HG03196 (cell line): ENCODE measurements at regions not wholly inside any gene's neighbourhood (a gene's known extent, or its start where the extent isn't known, plus 50 kb on each side); places are given as distances from the start of the nearest gene placed in this dataset.
A peak's percentile ranks its signal among the peaks of the same experiment; 100 is the strongest.

ENCODE experiments used
- ATAC-seq: cut with Tn5 transposase; IDR thresholded peaks from one replicate; pipeline ENCODE4 v1.9.1; 2021; ENCODE audit not compliant: unreplicated experiment

DNA sequence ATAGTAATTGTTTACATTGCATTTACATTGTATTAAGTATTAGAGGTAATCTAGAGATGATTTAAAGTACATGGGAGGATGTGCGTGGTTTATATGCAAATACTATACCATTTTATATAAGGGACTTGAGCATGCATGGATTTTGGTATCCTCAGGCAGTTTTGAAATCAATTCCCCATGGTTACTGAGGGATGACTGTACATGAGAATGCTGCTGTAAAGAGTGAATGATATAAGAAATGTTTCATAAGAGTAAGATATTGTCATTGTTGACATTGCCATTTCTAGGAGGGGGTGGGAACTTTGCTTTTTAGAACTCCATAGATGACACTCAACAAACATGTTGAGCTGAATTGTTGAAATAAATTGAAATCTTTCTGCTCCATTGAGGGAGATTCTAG lies 185.0 kb downstream of the SEMA6A start:
- no peak for ATAC-seq

DNA sequence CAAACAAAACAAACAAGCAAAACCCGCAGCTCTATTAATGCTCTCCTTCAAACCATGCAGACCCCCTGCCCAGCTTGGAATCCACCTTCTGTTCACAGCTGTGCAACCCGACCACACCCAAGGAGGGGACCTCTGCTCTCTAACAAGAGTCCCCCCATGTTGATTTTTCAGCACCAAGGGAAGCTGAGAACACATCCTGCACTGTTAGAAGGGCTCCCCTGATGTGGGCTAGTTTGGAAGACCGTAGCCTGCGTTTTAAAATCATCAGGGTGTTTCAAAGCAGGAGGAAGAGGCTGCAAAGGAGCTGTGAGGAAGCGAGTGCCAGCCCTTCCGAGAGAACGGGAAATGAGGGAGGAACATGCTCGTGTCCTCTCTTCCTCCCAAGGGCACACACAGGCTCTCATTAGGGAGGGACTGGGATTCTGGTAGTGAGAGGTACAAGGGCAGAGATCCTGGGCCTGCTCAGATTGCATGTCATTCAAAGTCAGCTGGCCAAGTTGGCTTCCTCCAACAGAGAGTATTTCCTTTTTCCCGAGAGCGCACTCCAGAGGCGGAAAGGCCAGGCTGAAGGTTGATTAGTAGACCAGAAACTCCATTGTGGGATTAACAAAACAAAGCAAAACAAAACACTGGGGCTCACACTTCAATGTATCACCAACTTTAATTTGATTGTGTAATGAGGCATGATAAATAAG lies 185.9 kb downstream of the SEMA6A start:
- no peak for ATAC-seq

DNA sequence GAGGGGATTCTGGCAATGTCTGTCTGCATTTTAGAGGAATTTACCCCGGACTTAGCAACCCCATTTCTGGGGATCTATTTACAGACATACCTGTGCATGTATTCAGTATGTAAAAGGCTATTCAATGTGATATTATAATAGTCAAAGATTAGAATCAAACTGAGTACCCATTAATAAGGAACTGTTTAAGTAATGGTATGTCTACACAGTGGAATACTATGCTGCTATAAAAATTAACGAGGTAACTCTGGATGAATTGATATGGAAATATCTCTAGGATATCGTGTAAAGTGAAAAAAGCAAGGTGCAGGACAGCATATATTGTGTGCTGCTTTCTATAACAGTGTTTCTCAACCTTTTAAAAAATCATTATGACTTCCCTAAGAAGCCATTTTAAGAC lies 186.9 kb downstream of the SEMA6A start:
- ATAC-seq: no peak

DNA sequence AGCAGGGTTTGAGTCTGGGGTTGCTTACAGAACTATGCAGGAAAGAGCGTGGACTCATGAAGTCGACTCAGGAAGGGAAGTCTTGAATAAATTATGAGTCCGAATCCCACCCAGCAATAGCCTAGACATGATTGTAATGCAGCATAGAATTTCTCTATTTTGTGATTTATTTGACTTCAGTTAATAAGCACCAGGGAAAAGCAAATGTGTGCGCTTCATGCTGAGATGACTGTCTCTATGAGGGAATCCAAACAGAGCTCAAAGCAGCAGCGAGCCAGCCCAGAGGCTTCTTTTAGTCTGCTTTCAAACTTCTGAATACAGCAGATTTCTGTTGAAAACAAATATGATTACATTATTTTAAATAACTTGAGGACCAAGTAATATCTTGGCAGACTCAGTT lies 188.0 kb downstream of the SEMA6A start:
- no peak for ATAC-seq

DNA sequence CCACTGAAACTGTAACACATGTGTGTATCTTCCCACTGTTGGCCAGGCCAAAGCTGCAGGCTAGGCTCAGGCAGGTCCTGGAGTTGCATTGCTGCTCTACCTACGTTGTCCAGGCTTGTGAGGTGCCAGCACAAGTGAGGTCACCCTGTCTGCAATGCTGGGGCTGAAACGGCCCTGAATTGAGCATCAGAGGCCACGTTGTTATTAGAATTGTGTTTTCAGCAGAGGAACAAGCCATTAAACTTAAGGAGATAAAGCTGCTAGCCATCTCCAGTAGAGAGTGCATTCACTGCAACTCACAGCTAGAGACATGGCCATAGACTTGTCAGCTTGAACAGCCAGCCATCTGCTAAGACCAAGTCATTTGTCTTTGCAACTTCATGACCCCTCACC lies 191.8 kb downstream of the SEMA6A start:
- ATAC-seq: no peak

DNA sequence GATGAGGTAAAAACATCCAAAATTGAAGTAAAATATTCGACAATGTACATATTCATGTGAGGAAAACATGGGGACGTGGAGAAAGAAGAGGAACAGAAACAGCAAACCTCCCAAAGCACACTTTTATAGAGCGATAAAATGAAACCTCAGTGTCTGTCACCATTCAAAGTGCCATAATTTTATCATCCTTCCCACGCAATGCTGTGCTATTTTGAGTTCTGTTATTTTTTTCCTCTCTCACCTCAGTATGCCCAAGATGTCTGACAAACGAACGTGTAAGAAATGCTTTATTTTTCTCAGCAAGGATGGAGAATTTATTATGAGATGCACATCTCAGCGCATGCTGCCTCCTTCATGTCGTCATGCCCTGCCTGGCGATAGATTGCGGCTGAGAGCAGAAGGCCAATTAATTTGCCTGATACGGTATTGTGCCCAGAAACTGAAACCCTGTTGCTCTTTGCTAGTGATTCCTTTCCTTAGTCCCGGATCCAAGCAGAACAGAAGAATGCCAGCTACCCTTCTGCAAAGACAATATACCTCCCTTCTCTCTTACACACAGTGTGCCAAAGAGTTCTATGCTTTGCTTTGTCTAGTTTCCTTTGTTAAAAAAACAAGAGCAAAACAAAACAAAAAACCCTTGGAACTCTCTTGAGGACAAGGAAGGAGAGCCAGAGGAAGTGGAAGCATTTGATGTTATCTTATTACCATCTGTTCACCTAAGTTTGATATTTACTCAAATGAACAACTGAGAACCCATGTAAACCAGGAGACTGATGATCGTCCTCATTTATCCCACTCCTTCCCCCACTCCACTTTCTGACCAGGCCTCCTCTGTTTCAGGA lies 192.4 kb downstream of the SEMA6A start:
- ATAC-seq: no peak

DNA sequence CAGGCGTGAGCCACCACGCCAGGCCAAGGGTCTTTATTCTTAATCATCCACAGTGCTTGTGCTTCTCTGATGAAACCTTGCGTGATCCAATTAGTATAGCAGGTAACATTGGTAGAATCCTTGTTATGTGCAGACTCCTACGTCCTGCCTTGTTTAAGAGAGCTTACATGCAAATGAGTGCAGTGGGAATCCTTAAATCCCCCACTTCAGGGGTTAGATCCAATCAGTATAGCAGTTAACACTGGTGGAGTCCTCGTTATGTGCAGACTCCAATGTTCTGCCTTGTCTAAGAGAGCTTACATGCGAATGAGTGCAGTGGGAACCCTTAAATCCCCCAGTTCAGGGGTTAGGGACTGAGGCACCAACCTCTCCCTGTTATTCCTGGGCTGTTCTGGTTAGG lies 193.4 kb downstream of the SEMA6A start:
- ATAC-seq: no peak

DNA sequence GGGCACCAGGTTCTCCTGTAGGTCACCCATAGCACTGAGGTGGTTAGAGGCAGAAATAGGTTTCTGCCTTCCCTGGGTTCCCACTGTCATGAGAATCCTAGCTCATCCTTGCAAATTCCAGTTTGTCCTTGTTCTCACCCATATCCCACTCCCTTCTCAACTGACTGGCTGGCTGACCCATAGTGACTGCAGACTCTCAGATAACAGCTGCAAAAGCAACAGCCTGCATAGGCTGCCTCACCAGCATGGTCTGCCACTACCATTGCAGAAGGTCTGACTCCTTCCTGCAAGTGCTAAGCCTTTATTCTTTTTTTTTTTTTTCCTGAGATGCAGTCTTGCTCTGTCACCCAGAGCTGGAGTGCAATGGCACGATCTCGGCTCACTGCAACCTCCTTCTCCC lies 194.0 kb downstream of the SEMA6A start:
- ATAC-seq: no peak

DNA sequence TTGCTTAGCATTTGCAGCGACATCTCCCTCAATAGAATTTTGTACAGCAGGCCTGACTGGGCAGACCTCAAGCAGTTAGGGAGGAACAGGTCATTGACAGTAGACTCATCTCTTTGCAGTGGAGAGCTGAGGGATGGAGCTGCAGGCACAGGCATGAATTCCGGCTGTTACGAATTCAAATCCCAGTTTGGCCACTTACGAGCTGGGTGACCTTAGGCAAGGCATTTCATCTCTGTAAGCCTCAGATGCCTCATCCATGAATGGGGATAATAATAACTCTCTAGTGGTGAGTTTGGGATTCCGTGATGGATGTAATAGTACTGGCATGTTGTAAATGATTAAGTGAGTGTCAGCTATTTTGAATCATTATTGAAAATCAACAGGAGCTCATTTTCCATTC lies 195.3 kb downstream of the SEMA6A start:
- ATAC-seq: no peak

DNA sequence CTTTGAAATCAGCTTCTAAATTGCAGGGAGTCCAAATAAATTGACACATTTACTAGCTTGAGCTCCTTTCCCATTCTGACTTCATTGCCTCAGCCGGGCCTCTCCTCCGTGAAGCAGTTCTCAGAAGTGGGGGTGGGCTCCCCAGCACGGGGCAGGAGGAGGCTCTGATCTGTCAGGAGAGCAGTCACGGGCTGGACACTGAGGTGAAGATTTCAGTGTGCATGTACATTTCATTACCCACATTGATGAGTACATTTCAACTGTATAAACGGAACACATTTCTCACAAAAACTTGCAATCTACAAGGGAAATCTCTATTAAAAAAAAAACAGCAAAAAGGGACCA lies 195.9 kb downstream of the SEMA6A start:
- ATAC-seq: no peak

DNA sequence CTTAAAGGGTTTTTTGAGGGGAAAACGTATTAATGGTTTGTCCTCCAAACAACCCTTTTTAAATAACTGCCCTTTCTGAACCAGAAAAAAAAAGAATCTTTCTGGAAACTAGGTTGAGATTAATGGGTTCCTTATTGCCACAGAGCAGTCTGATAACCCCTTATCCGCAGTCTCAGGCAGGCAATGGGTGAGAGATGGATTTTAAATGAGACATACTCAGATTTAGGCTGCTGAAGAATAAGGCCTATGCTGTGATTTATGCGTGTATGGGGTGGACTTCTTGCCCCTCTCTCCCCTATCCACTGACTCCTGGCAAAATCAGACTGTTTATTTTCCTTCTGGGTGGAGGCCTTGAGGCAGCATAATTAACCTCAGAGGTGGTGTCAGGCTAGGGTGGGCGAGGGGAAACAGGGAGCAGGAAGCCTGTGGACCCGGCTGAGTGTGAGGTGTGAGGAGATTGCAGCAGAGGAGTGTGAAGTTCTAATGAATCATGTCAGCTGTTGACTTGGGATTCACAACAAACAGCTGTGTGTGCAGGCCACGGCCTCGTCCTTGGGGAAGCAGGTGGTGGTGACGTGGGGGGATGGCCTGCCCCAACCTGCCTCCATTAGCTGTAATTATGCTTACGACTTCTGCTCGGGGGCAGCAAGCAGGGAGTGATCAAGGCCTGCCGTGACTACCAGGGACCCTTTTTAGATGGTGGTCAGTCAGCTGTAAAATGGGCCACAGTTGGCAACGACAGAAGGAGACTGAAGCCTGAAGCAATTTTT lies 196.4 kb downstream of the SEMA6A start:
- ATAC-seq: no peak

DNA sequence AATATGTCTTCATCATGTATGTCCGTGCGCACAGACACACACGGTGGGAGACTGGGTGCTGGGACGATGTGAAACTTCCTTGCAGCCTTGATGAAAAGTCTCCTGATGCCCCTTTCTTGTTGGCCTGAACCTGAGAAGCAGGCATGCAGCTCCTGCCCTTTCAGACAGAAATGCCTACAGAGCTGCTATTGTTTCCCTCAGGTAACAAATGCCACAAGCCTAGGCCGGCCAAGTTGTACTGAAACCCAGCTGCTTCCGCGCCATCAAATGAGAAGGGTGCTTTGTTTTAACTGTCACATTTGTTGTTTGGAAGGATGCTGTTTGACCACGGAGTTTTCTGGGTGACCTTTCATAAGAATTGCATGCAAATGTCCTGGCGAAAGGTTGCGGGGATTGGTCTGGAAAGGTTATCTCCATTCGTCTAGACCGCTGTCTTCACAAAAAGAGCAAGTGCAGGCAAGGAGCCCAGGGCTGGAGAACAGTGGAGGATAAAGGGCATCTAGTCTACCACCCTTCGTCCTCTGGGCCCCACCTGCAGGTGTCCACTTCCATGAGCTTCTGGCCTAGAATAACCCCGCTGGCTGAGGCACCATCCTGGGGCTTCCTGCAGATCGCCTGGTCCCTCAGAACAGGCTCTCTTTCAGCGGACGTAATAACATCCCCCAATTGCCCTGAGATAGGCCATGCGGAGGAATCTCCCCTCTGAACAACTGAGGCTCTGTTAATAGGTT lies 197.2 kb downstream of the SEMA6A start:
- no peak for ATAC-seq

DNA sequence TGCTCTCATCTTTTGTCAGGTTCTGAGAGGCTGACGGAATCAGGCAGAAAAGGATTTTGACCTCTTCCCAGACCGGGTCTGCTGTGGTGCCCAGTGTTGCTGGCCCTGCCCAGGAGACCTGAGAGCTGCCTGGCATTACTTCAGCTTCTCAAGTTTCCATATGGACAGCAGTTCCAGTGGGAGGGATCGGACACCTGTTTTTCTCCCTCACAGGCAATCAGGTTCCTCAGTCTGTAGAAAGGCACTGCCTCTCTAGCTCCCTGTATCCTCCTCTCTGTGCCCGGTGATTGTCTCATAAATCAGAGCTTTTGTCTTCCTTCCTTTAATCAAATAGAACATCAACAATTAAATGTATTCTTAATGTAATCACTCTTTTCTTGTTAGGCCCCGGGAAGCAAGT lies 198.7 kb downstream of the SEMA6A start:
- ATAC-seq: no peak

DNA sequence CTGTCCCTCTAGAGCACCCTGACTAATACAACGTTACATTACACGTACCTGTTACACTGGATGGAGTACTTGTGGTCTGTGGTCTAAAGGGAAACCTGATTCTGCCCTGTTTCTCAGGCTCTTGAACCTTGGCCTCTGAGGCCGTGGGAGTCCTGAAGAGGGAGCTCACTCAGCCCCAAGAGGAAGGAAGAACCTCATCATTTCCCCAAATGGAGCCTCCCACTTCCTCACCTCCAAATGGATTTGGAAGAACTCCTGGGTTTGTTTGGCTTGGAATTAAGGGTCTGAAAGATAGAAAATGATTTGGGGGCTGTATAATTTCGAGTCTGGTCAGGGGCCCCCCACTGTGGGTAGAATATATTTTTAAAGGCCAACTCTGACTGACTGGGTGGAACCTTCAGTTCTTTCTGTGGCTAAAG lies 200.2 kb downstream of the SEMA6A start:
- ATAC-seq: peak; percentile 57

DNA sequence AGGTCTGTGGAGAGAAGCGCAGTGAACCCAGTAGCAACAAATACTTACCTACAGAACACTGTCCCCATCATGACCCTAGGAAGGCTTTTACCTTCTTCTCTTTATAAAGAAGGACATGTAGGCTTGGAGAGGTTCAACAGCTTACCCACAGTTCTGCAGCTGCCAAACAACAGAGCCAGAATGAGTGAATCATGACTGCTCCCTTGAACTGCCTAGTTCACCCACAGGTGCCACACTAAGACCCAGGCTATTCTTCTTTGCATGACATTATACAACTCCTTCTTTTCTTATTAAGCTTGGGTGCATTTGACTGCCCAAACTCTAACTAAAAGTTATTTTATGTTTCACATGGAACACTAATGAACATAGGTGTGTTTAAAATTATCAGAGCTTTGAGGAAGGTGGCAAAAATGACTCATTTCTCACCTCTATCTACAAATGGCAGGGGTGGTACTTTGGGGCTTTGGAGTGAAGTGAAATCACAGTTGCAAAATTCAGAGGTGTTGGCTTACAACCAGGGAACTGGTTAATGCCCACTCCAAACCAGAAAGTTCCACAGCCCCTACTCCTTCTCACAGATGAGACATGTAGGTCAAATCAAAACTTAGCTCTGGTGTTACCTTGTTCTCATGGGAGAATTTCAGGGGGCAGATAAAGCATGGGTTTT lies 201.6 kb downstream of the SEMA6A start:
- no peak for ATAC-seq

DNA sequence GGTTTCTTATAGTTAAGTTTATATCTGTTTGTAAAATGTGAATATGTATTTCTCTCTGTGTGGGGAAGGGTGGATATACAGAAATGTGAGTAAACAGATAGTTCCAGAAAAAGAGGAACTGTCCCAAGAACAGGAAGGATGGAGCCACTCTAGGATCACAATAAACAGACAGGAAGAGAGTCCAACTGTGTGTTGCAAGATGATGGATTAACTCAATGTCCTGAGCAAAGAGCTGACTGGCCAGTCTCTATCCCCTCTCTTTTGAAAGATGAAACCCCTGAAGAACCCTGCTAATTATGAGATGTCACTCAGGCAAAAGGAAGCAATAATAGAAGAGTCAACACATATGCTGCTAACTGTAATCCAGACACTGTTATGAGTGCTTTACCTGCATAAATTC lies 202.7 kb downstream of the SEMA6A start:
- no peak for ATAC-seq

DNA sequence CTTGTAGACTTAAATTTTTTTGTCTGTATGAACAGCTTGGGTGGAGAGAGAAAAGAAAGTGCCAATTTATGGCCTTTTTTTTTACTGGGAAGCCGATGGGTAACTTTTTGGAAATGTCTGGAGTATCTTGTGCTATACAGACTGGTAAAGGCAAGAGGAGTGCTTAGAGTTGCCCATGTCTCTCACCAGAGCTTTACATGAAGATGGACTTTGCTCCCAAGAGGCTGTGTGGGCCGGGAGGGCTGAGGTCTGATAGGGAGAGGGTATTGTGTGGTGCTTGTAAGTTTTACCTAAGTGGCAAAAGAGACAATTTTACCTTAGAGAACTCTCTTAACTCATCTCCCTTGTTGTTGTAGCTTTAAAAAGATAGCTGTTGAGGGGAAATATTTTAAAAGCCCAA lies 203.2 kb downstream of the SEMA6A start:
- ATAC-seq: no peak

DNA sequence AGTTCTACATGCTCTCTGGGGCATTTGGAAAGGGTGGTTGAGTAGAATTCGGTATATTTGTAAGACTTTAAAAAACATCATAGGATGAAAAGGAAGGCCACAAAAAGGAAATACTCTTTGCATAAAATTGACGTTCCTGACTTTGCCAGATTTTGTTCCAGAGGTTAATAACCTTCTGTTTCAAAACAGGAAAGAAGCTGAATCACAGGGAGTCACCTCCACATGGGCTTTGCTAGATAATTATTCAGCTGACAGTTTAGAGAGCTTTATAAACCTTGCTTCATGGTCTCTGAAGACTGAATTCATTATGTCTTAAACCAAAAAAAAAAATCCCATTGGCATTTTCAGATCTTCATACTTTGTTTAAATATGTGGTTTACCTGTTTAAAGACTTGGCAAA lies 203.7 kb downstream of the SEMA6A start:
- ATAC-seq: no peak

DNA sequence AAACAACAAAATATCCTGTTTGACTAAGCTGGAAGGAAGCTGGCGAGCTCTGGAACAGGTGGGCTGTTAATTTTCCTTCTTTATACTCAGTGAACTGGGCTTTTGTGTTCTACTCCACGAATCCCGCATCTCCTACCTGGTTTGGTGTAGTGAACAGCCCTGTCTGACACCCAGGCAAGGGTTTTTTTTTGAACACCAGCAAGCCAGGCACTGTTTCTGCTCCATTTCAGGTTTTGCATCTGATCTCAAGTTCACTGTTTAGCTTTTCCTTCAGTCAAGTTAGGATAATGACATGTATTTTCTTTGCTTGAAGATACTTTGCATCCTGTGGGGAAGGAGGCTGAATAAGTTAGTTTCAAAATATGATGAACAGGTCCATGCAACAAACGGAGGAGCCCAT lies 204.5 kb downstream of the SEMA6A start:
- no peak for ATAC-seq

DNA sequence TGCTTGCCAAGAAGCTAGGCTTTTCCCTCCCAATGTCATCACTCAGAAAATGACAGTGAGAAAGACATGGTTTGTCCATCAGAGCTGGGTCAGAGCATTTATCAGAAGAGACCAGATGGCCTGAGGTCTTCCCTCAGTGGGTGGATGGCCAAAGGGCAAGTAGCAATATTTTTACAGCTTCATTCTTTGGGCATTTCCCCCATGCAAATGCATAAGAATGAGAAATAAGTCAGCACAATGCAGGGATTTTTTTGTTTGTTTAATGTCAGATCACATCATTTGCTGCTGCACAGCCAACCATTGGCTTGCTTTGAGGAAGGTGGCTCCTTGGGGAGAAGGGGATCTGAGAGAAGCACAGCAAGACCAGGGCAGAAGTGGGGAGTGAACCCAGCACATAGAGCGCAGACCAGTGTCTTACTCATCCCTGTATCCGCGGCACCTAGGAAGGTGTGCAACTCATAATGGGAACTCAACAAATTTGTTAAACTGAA lies 209.6 kb downstream of the SEMA6A start:
- ATAC-seq: peak; percentile 45

DNA sequence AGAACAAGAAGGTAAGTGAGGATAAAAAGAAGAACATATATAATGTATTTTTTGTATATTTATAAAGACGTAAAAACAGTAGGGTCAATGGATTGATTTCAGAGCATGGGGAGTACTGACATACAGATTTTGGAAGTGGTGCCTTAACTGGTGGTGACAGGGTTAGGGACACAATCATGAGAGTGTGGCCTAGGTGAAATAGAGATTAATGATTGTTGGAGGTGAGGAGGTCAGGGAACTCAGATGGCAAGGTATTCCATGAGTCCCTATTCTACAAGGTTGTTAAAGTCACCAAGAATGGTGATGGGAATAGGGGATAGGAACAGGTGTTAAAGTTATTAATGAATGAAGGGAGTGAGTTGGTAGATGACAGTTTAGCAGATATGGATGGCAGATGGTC lies 210.8 kb downstream of the SEMA6A start:
- ATAC-seq: no peak
